HG03520 (cell line): ENCODE measurements at regions not wholly inside any gene's neighbourhood (a gene's known extent, or its start where the extent isn't known, plus 50 kb on each side); places are given as distances from the start of the nearest gene placed in this dataset.
"Not testable (repeated sequence)": the region's sequence is repeated elsewhere in the genome, so short reads cannot be mapped to it uniquely, and the experiment has no call there.

Experiments
- ATAC-seq: cut with Tn5 transposase; IDR thresholded peaks from one replicate; pipeline ENCODE4 v1.9.1; 2021; ENCODE audit warnings: mild to moderate bottlenecking, moderate library complexity; ENCODE audit not compliant: unreplicated experiment

DNA sequence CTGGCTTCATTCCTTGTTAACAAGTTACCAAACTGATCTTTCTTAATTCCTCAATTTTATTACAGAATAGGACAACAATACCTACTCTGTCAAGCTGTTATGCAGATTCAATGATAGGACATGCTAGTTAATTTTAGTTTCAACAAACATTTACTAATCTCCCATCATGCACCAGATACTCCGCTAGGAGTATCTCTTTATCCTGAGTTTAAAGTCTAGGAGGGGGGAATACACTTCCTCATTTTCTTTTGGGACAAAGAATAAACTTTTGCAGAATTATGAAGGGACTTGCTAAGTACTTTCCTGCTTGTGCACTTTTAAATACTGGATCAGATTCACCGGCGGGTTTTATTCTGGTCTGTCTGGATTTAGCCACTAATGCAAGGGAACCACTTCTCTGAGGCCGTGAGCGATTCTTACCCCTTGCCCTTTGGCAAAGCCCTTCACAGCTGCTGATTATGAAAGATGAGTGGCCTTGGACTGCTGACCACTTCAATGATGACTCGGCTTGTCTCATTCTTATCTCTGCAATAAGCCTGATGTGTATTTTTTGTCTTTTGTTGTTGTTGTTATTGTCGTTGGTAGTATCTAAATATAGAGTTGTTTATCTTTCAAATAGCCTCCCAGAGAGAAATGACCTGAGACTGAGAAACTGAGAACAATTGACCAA lies 73.9 kb downstream of the RMI1 start:
- ATAC-seq: no peak

DNA sequence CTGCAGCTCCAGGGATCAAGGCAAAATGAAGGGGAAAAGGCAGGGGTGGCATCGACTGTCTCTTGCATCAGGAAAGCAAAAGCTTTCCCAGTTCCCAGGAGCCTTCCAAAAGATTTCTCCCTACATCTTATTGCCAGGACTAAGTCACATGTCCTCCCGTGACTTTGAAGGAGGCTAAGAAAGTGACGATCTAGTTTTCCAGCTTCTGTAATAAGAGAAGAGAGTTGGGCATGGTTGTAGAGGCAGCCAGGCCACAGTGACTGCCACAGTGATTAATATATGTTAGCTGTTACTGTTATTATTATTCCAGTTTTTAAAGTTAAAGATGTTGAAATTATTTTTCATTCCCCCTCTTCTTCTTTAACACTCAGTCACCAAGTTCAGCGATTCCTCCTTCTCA lies 77.1 kb downstream of the RMI1 start:
- no peak for ATAC-seq

- ATAC-seq: no peak
These were observed 79.3 kb downstream of the RMI1 start for GRCh38 chr9:84059936-84060335.

DNA sequence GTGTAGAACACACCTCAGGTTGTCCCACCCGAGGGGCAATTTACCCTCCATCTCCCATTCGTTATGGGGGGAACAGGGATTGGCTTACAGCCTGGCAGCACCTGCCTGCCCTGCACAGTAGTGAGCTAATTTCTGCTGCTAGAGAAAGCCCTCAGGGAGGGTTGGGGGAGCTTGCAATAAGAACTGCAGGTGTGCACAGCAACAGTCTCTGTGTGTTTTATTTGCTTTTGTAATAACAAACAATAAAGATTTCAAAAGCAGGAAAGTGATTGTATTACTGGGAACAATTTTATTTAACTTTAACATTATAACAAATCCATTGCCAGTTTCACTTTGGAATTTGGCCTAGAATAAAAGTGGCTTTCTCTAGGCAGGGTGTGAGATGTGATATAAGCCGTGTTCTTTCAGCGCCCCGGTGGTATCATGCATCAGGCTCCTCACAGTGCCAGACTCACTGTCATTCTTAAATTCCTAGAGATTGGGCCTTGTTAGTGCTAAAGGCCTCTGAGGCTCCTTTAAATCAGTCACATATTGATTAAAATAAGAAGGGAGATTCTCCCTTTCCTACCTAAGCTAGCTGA lies 81.1 kb downstream of the RMI1 start:
- ATAC-seq: no peak

DNA sequence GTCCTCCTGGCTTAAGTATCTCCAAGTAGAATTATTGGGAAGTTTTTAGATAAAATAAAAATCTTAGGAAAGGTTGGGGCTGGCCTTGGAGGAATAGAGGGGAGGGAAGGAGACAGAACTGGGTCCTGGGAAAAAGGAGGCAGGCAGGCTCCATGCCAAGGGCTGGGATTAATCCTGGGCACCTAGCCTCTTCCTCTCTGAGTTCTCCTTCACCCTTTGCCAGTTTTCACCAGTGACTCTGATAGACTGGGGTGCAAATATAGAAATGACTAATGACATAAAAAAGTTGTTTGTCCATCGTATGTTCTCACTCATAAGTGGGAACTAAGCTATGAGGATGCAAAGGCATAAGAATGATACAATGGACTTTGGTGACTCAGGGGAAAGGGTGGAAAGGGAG lies 81.9 kb downstream of the RMI1 start:
- no peak for ATAC-seq

- no peak for ATAC-seq
These were observed 87.2 kb downstream of the RMI1 start for GRCh38 chr9:84067821-84068220.

- no peak for ATAC-seq
These were observed 88.3 kb downstream of the RMI1 start for GRCh38 chr9:84068872-84069271.

DNA sequence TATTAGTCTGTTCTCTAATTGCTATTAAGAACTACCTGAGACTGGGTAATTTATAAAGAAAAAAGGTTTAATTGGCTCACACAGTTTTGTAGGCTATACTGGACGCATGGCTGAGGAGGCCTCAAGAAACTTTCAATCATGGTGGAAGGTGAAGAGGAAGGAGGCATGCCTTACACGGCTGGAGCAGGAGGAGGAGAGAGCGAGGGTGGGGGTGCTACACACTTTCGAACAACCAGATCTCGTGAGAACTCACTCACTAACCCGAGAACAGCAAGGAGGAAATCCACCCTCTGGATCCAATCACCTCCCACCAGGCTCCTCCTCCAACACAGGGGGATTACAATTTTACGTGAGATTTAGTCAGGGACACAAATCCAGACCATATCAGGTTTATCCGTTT lies 90.0 kb downstream of the RMI1 start:
- no peak for ATAC-seq

DNA sequence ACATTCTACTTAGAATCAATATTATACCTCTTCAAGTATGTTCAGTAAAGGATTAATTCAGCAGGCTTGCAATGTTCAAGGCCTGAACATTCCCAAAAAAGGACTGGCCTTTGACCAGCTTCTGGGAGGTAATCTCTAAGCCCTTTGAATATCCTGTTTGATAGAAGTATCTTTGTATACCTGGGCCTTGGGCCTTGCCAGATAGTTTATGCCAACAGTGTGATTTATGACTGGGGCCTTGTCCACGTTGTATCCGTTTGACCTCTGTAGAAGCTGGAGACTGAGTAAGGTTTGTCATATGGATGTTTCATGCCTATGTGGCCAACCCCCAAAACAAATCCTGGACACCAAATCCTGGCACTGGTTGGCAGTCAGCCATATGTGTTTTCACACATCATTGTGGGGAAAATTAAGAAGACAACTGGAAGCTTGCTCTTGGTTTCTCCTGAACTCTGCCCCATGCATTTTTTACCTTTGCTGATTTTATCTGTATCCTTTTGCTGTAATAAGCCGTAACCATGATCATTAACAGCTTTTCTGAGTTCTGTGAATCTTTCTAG lies 92.1 kb downstream of the RMI1 start:
- ATAC-seq: no peak

GRCh38 chr9:84075004-84075403 lies 94.4 kb downstream of the RMI1 start:
- ATAC-seq: no peak

GRCh38 chr9:84076384-84076783 lies 95.8 kb downstream of the RMI1 start:
- no peak for ATAC-seq

GRCh38 chr9:84077816-84078215 lies 97.2 kb downstream of the RMI1 start:
- ATAC-seq: not testable (repeated sequence)

- no peak for ATAC-seq
These were observed 99.4 kb downstream of the RMI1 start for GRCh38 chr9:84079994-84080393.

DNA sequence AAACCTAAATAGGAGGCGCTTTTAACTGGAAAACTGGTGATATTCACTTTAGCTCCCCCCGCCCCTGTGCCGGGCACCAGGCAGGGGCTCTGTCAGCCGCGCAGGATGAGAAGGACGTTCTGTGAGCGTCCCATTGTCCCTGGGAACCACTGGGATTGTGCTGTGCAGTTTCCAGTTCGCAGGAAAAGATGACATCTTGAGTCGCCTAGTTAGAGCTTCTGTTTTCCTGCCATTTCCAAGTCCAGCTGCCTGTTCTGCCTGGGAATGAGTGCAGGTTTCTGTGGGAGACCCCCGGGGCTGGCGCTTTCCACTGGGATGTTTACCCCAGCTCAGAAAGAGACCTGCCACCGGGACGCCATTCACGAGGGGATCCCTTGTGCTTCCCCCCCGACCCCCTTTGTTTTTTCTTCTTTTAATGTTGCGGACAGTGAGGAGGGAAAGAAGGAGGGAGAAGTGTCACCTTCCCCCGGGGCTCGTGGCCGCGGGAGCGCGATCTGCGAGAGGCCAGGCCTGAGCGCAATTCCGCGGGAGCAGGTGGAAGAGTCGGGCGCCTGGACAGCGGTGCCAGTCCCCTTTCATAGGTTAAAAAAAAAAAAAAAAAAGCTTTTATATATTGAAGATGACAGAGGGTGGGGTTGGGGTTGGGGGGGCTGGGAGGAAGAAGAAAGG lies 121.5 kb downstream of the RMI1 start:
- no peak for ATAC-seq

DNA sequence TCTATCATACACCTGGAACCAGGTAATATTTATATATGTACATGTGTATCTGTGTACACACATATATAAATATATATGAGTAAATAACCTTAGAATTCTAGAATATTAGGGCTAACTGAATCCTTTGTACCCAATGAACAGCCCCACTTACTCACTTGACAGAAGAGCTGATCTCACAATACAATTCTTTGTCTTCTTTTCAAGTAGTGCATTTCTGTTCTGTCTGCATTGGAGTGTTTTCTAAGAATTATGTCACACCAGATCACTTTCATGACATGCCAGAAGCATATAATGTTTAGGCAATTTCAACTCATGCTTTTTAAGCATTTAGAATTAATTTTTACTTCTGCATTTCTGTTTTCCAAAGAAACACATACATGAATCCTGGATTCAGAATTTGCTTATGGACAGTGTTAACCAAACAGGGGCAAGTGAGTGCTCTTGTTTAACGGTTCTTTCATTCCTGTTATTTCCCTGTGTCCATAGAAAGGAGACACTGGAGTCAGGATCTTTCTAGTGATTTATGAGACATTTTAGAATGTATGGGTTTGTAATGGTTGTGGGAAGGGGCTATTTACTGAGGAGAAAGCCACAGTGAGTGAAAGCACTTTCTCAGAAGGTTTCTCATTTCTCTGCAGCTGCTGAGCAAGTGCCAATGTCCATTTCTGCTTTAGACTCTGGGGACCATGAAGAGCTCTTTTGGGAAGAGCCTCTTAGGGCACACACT lies 123.2 kb downstream of the RMI1 start:
- no peak for ATAC-seq

- ATAC-seq: no peak
These were observed 126.5 kb downstream of the RMI1 start for GRCh38 chr9:84107081-84107480.

DNA sequence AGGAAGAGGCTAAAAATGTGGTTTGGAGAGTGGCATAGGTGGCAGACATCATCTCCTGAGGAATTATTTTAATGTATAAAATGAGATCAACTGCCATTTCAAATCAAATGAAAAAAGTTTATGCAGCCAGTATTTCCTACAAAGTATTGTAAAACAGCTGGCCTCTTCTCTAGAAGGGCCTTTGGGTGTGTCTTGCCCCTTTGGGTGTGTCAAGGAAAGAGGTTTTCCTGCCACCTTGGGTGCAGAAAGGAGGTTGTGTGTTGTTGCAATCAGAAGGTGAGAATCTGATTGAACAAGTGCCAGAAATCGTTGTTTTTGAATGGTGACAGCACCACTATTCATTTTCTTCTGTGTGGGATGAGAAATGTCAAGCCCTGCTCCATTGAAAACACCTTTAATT lies 127.4 kb downstream of the RMI1 start:
- no peak for ATAC-seq

DNA sequence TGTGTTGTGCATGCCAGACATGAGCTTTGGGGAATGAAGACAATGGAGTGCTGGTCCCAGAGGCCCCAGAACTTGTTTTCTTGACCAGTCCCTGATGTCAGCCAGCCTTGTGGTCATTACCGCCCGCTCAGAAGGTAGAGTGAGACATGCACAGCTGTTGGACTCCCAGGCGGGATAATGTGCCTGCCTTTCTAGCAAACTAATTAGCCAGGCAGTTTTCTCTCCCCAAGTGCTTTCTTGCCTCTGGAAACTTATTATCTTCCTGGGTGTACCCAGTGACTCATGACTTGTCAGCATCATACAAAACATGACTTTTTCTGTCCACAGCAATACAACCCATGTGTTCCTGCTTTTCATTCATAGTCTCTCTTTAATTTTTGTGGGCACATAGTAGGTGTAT lies 131.1 kb downstream of the RMI1 start:
- ATAC-seq: no peak

DNA sequence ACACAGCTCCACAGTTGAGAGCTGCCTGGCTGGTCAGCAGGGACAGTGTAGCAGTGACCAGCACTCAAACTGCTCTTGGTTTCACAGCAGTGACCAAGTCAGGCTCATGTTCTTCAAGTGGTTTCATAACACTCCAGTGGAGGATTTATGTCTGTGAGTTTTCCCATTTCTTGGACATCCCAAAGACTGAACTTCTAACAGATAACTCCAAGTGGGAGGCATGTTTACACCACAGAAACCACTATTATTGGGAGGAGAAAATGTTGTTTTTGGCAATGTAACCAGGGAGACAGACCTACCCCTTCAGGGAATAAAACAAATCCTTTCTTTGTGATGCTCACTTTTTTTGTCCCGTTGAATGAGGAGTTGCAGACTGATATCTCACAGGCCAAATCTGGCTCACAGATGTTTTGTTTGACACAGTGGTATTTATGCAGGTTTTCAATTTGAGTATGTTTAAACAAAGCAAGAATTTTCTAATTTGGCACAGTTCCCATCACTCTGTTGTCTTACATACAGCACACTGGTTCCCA lies 141.5 kb downstream of the RMI1 start:
- ATAC-seq: no peak

DNA sequence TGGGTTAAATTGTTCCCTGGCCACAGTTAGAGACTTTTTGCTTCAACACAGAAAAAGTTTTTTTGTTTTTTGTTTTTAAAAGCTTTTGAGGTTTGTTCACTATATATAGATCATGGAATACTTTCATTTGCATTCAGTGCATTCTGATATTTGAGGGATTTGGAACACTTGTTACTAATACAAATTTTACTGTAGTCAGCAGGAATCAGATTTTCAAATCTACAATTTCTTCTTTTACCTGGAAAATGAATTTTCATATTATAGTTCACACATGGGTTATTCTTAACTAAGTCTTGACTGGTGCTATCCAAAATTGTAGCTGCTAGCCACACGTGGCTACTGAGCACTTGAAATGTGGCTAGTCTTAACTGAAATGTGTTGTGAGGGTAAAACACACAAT lies 142.0 kb downstream of the RMI1 start:
- no peak for ATAC-seq
